Astrocyte (in vitro differentiated cells and primary cell): ENCODE measurements at regions not wholly inside any gene's neighbourhood (a gene's known extent, or its start where the extent isn't known, plus 50 kb on each side); places are given as distances from the start of the nearest gene placed in this dataset.
A peak's percentile ranks its signal among the peaks of the same experiment; 100 is the strongest.

Experiments used
- DNase-seq: peaks from one replicate; pipeline ENCODE4 v3.0.0-alpha.2; 2010; ENCODE audit warnings: low read depth
- FAIRE-seq: peaks from 2 replicates; lab custom pipeline; 2011; peaks lifted over from hg19 to GRCh38; lab: Jason Lieb, UNC
- H2AFZ ChIP-seq: 2 replicates; pipeline ENCODE4 v1.6.0; 2012; ENCODE audit warnings: low read depth, low read length, inconsistent platforms
- H3K27ac ChIP-seq: 2 replicates; pipeline ENCODE4 v1.5.1; 2011; ENCODE audit warnings: low read depth, low read length, inconsistent platforms
- H3K27me3 ChIP-seq: 2 replicates; pipeline ENCODE4 v1.6.0; 2011; ENCODE audit warnings: low read length, inconsistent platforms; ENCODE audit not compliant: insufficient read depth
- H3K36me3 ChIP-seq: 2 replicates; pipeline ENCODE4 v1.5.1; 2011; ENCODE audit warnings: low read length, inconsistent platforms; ENCODE audit not compliant: insufficient read depth
- H3K4me1 ChIP-seq: 2 replicates; pipeline ENCODE4 v1.5.1; 2011; ENCODE audit warnings: low read length, inconsistent platforms; ENCODE audit not compliant: insufficient read depth
- H3K4me2 ChIP-seq: 2 replicates; pipeline ENCODE4 v1.6.0; 2012; ENCODE audit warnings: low read length, inconsistent platforms
- H3K4me3 ChIP-seq: 2 replicates; pipeline ENCODE4 v1.5.1; 2011; ENCODE audit warnings: low read depth, mild to moderate bottlenecking, low read length, inconsistent platforms; ENCODE audit not compliant: insufficient read depth
- H3K79me2 ChIP-seq: 2 replicates; pipeline ENCODE4 v1.6.0; 2012; ENCODE audit warnings: mild to moderate bottlenecking, low read length, inconsistent platforms; ENCODE audit not compliant: insufficient read depth
- H3K9ac ChIP-seq: 2 replicates; pipeline ENCODE4 v1.6.0; 2012; ENCODE audit warnings: mild to moderate bottlenecking, low read length, inconsistent platforms
- H3K9me3 ChIP-seq: 2 replicates; pipeline ENCODE4 v1.5.1; 2012; ENCODE audit warnings: low read depth, mild to moderate bottlenecking, low read length, inconsistent platforms; ENCODE audit not compliant: insufficient read depth
- H4K20me1 ChIP-seq: 2 replicates; pipeline ENCODE4 v1.6.0; 2012; ENCODE audit warnings: low read length, inconsistent platforms; ENCODE audit not compliant: insufficient read depth
- H3K27ac Mint-ChIP-seq: one replicate; pipeline ENCODE4 v1.8.0; 2021; ENCODE audit warnings: mild to moderate bottlenecking, mixed read lengths; ENCODE audit not compliant: unreplicated experiment
- H3K27me3 Mint-ChIP-seq: one replicate; pipeline ENCODE4 v1.8.0; 2021; ENCODE audit warnings: low read depth, mixed read lengths; ENCODE audit not compliant: unreplicated experiment
- H3K36me3 Mint-ChIP-seq: one replicate; pipeline ENCODE4 v1.8.0; 2021; ENCODE audit warnings: low read depth, mixed read lengths; ENCODE audit not compliant: unreplicated experiment
- H3K4me1 Mint-ChIP-seq: one replicate; pipeline ENCODE4 v1.8.0; 2021; ENCODE audit warnings: low read depth, mixed read lengths; ENCODE audit not compliant: unreplicated experiment
- H3K4me3 Mint-ChIP-seq: one replicate; pipeline ENCODE4 v1.8.0; 2021; ENCODE audit warnings: mild to moderate bottlenecking, moderate library complexity, mixed read lengths; ENCODE audit not compliant: unreplicated experiment
- H3K9me3 Mint-ChIP-seq: one replicate; pipeline ENCODE4 v1.8.0; 2021; ENCODE audit warnings: mild to moderate bottlenecking, mixed read lengths; ENCODE audit not compliant: unreplicated experiment
- EZH2 ChIP-seq: IDR thresholded peaks from 2 replicates; pipeline ENCODE4 v1.6.1; 2012; ENCODE audit warnings: mild to moderate bottlenecking, low read length, inconsistent platforms; ENCODE audit not compliant: insufficient read depth
- TF ChIP-seq, protein P1 (sequence below): IDR thresholded peaks from 2 replicates; pipeline ENCODE4 v1.5.1; 2011; ENCODE audit warnings: low read depth, mild to moderate bottlenecking, inconsistent platforms, low read length, moderate library complexity; ENCODE audit not compliant: insufficient read depth

DNA sequence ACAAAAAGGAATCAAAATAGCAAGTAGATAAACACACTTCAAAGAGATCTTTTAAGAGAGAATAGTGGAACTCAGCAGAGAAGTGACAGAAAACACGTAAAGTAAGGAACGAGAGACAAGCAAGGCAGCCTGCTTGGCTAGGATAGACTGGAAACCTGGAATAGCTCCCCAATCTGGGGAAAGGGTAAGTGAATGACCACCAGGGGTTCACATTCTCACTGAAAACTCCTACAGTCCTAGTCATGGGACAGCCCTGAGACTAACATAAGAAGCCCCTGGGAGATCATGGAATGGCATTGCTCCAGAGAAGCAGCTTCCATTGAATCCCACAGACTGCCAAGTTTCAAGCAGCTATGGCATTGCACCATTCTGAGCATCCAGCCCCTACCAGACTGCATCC, 363.6 kb upstream of the ARPP21 start:
- Mint-ChIP-seq H3K4me3 (no peak overlapping the region), H3K4me1 (no peaks in the 10 kb centered on the region), H3K9me3 (no peaks in the 10 kb centered on the region), H3K27ac (no peak overlapping the region), H3K27me3 (no peaks in the 10 kb centered on the region), H3K36me3 (no peaks in the 10 kb centered on the region)
- Histone ChIP-seq H3K27ac (no peak overlapping the region), H3K36me3 (no peaks in the 10 kb centered on the region), H3K9ac (no peak overlapping the region), H3K79me2 (no peaks in the 10 kb centered on the region), H2AFZ (no peak overlapping the region), H3K4me1 (no peaks in the 10 kb centered on the region), H3K27me3 (no peaks in the 10 kb centered on the region), H3K4me3 (no peak overlapping the region), H3K4me2 (no peak overlapping the region), H4K20me1 (no peaks in the 10 kb centered on the region), H3K9me3 (no peaks in the 10 kb centered on the region)
- no peak for DNase-seq
- TF ChIP-seq, protein P1, sequence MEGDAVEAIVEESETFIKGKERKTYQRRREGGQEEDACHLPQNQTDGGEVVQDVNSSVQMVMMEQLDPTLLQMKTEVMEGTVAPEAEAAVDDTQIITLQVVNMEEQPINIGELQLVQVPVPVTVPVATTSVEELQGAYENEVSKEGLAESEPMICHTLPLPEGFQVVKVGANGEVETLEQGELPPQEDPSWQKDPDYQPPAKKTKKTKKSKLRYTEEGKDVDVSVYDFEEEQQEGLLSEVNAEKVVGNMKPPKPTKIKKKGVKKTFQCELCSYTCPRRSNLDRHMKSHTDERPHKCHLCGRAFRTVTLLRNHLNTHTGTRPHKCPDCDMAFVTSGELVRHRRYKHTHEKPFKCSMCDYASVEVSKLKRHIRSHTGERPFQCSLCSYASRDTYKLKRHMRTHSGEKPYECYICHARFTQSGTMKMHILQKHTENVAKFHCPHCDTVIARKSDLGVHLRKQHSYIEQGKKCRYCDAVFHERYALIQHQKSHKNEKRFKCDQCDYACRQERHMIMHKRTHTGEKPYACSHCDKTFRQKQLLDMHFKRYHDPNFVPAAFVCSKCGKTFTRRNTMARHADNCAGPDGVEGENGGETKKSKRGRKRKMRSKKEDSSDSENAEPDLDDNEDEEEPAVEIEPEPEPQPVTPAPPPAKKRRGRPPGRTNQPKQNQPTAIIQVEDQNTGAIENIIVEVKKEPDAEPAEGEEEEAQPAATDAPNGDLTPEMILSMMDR, result no peak
- no peak for TF ChIP-seq EZH2
- no peak for FAIRE-seq

DNA sequence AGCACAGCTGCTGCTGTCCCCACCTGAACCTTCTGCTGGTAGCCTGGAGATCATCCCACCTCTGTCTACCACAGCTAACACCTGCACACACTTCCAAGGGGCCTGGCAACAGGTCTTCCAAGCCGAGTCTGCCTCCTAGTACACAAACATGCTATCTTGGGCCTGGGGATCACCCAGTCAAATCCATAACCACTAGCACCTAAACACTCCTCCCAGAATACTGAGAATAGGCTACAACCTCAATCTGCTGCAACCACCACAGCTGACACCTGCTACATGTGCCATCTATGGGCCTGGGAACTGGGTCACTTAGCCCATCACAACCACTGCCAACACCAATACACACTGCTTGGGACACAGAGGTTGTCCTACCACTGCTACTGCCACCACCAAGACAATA, 362.8 kb upstream of the ARPP21 start:
- H4K20me1 ChIP-seq, result no peaks in the 10 kb centered on the region
- no peak for TF ChIP-seq EZH2
- TF ChIP-seq, protein P1, result no peak
- H3K4me3 Mint-ChIP-seq, result no peak overlapping the region
- no peaks in the 10 kb centered on the region for H3K36me3 ChIP-seq
- no peaks in the 10 kb centered on the region for H3K27me3 ChIP-seq
- H3K9me3 Mint-ChIP-seq, result no peaks in the 10 kb centered on the region
- FAIRE-seq, result no peak
- no peaks in the 10 kb centered on the region for H3K79me2 ChIP-seq
- H3K4me2 ChIP-seq, result no peak overlapping the region
- no peaks in the 10 kb centered on the region for H3K4me1 Mint-ChIP-seq
- H3K27ac ChIP-seq, result no peak overlapping the region
- no peak overlapping the region for H3K4me3 ChIP-seq
- no peak for DNase-seq
- H3K27me3 Mint-ChIP-seq, result no peaks in the 10 kb centered on the region
- H3K9me3 ChIP-seq, result no peaks in the 10 kb centered on the region
- no peak overlapping the region for H2AFZ ChIP-seq
- H3K27ac Mint-ChIP-seq, result no peak overlapping the region
- H3K4me1 ChIP-seq, result no peaks in the 10 kb centered on the region
- H3K36me3 Mint-ChIP-seq, result no peaks in the 10 kb centered on the region
- H3K9ac ChIP-seq, result no peak overlapping the region

DNA sequence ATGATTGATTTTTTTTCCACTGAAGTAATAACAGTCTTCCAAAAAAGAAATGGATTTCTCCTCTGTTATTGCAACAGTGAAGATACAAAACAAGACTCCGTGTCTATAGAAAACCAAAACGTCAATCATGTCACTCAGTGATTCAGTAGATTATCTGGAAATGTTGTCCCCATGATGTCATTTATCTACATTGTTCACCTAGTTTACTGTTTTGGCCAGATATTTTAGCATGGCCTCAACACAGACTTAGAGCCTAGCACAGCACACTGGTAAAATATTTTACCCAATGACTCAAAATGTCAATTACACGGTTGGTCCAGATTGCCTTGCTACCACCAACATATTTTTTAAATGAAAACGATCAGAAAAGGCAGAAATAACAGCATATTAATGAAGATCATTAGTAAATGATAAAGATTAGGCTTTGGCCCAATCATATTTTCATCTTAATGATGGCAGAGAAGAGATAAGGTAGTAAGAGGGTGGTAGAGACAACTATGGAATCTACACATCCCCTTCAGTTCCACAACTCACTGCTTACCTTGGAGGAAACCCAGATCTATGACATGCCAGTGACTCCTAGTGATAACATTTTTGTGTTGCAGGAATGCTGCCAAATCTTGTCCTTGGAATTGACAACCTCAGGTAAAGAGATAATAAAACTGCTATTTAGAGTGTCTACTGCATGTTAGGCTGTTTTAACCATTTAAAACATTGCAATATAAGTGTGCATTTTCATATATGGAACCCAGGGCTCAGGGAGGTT, 347.7 kb upstream of the ARPP21 start:
- Histone ChIP-seq H2AFZ (no peak overlapping the region), H3K4me1 (peaks cover 4% of the 10 kb centered on the region), H4K20me1 (no peaks in the 10 kb centered on the region), H3K36me3 (no peaks in the 10 kb centered on the region), H3K79me2 (no peaks in the 10 kb centered on the region), H3K4me3 (no peak overlapping the region), H3K9ac (no peak overlapping the region), H3K9me3 (no peaks in the 10 kb centered on the region), H3K27ac (no peak overlapping the region), H3K27me3 (no peaks in the 10 kb centered on the region), H3K4me2 (peak overlapping the region; percentile 28)
- no peak for FAIRE-seq
- Mint-ChIP-seq H3K27ac (no peak overlapping the region), H3K36me3 (no peaks in the 10 kb centered on the region), H3K27me3 (no peaks in the 10 kb centered on the region), H3K4me3 (no peak overlapping the region), H3K9me3 (no peaks in the 10 kb centered on the region), H3K4me1 (peaks cover 10% of the 10 kb centered on the region)
- no peak for DNase-seq
- TF ChIP-seq EZH2, result no peak
- TF ChIP-seq, protein P1, result no peak
